Stimulated activated naive CD4-positive, alpha-beta T cell treated with Interleukin-2 at 50 U/mL for 16 hours (primary cell): ENCODE measurements at regions not wholly inside any gene's neighbourhood (a gene's known extent, or its start where the extent isn't known, plus 50 kb on each side); places are given as distances from the start of the nearest gene placed in this dataset.
"Not testable (repeated sequence)": the region's sequence is repeated elsewhere in the genome, so short reads cannot be mapped to it uniquely, and the experiment has no call there.

ENCODE experiments used
- DNase-seq: peaks from one replicate; lab custom pipeline; 2025; lab: John Stamatoyannopoulos, UW

- DNase-seq = no peak
These were observed 501.0 kb upstream of the CDH11 start for GRCh38 chr16:65622871-65623270.

- no peak for DNase-seq
These were observed 500.3 kb upstream of the CDH11 start for GRCh38 chr16:65622151-65622550.

GRCh38 chr16:65621640-65622039 lies 499.8 kb upstream of the CDH11 start:
- DNase-seq = no peak

DNA sequence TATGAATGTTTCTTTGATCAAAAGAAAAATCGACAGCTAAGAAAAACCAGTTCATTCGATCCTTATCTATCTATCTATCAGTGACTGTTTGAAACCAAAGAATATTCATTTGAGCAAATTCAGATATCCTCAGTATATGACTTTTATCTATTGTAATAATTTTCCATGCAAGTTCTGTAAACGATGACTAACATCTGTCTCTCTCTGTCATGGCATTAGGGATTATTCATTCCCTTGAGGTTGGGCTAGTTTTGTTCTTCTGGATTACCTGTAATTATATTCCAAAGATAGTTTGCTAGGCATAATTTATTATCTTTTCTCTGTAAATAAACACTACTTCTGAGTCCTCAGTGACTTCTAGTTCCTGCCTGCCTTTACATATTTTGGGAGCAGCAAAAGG lies 497.7 kb upstream of the CDH11 start:
- no peak for DNase-seq

GRCh38 chr16:65618931-65619330 lies 497.1 kb upstream of the CDH11 start:
- no peak for DNase-seq

- DNase-seq = no peak
These were observed 496.5 kb upstream of the CDH11 start for GRCh38 chr16:65618333-65618732.

DNA sequence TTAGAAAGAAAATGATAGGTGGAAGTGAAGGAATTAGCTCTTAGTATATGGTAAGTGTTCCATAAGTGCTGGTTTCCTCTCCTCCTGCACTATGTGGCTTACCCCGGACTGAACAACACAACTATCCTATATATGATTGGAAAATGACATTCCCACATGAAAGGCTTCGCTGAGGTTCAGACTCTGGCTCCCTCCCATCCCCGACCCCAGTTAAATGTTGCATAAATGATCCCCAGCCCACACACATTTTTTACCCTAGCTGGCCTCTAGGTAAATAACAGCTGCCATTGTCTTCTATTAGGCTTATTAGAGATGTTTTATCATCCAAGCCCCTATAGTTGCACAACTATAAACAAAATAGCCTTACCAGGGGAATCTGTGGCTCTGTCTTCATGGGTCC lies 495.6 kb upstream of the CDH11 start:
- no peak for DNase-seq

- DNase-seq = no peak
These were observed 486.6 kb upstream of the CDH11 start for GRCh38 chr16:65608455-65608854.

- DNase-seq = no peak
These were observed 482.9 kb upstream of the CDH11 start for GRCh38 chr16:65604771-65605170.

- no peak for DNase-seq
These were observed 479.9 kb upstream of the CDH11 start for GRCh38 chr16:65601781-65602180.

DNA sequence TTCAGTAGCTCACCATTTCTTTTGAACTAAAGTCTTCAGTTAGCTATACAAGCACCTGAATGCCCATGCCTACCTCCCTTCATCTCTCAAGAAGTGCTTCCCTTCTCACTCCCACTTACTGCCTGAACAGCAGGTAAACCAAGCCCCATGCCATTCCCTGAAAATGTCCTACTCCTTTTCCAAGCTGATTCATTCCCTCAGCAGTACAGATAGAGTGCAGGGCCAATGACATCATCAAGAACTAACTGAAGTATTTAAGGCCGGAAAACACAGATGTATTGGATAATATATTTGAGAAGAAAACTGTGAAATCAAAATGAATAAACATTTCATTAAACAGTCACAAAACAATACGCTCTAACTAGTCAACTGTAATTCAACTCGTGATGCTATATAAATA lies 478.8 kb upstream of the CDH11 start:
- DNase-seq = no peak

DNA sequence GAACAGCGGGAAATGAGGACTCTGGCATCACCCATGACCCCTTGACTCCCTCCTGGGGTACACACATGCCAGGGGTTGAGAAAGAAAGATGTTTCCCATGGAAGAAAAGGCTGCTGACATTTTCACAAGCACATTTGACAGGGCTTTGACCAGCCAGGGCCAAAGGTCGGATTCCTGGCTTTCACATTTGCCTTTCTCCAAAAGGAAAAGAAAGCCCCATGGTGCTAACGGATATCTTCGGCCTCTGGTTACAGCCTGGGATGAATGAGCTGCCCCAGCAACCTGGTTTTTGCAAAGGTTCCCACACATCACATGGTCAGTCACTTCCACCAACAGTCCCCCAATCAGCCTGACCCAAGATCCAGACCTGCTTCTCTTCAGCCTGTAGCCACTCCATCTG lies 478.2 kb upstream of the CDH11 start:
- no peak for DNase-seq

DNA sequence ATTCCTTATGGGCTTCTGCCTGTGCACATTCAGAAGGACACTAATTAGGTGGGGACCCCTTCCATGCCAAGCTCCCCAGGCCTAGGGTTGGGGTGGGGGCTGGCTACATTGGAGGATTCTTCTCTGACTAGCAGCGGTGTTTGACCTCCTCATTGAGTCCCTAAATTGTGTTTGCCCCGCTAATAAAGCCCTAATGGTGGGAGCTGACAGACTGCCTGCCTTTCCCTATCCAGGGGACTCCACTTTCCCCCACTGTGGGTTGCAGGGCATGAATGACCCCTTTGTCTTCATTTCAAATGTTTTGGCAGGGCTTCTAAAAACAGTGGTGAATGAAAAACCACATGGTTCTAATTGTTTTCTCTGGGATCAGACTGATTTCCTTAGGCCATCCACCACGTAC lies 476.8 kb upstream of the CDH11 start:
- DNase-seq = no peak

DNA sequence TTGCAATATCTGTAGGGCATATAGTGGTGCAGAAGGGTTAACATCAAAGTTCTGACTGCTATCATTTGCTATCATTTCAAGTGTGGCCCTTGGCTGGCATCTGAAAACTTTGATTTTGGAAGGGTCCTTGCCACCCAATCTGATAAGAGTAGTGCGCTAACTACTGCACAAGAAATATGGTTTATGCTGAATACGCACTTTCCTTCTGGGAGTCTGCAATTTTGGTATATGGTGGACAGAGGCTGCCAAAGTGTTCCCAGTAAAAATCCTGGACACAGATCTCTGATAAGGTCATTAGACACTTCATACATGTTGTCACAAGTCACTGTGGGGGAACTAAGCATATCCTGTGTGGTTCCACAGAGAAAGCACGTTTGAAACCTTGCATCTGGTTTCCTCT lies 461.6 kb upstream of the CDH11 start:
- DNase-seq = no peak

- no peak for DNase-seq
These were observed 457.2 kb upstream of the CDH11 start for GRCh38 chr16:65579050-65579449.

DNA sequence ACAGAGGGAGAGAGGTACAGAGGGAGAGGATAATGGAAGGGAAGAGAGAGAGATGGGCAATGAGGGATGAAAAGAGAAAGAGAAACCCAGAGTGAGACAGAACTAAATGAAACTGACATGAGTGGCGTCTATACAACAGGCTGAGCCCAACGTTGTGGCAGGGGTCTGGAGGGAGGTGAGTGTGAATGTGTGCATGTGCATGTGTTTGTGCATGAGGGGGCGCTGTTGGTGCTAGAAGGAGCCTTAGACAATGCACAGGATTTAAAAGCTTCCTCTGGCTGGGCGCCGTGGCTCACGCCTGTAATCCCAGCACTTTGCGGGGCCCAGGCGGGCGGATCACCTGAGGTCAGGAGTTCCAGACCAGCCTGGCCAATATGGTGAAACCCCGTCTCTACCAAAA lies 454.8 kb upstream of the CDH11 start:
- no peak for DNase-seq

GRCh38 chr16:65576139-65576538 lies 454.3 kb upstream of the CDH11 start:
- no peak for DNase-seq

DNA sequence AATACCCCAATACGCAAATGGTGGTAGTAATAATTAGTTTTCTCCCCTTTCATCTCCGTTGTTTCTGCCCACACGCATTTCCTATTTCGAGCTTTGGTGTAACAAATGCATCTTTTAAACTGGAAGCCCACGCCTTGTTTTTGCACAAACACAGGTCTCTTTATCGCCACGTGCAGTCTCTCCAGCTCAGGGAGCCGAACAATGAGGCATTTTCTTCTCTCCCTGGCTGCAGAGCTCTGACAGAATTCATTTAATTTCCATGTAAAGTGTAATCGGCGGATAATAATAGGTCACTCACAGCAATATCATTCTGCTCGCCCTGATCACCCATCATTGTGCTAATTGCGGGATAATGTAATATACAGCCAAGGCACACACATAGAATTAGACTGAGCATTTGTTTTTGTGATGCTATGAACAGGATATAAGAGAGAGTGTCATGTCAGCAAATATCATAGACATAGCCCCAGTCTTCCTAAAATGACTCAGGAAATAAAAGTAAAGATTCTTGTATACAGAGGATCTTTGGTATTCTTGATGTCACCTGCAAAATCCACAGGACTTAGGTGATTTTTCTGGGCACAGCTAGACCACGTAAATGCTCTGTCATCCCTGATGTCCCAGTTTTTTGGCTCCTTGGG lies 452.6 kb upstream of the CDH11 start:
- no peak for DNase-seq

- DNase-seq = no peak
These were observed 450.3 kb upstream of the CDH11 start for GRCh38 chr16:65572156-65572555.

DNA sequence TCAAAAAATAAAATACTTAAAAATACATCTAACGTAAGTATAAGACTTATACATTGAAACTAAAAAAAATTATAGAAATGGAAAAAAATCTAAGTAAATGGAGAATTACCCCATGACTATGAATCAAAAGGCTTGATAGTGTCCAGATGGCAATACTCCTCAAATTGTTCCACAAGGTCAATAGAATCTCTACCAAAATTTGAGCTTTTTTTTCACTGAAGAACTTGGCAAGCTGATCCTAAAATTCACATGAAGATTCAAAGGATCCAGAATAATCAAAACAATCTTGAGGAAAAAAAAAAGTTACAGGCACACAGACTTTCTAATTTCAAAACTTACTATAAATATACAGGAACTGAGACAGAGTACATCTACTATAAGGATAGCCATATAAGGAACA lies 448.4 kb upstream of the CDH11 start:
- no peak for DNase-seq

GRCh38 chr16:65559846-65560245 lies 438.0 kb upstream of the CDH11 start:
- DNase-seq = no peak

GRCh38 chr16:65549689-65550088 lies 427.8 kb upstream of the CDH11 start:
- not testable (repeated sequence) for DNase-seq

- DNase-seq = no peak
These were observed 426.6 kb upstream of the CDH11 start for GRCh38 chr16:65548470-65548869.

- DNase-seq = no peak
These were observed 426.0 kb upstream of the CDH11 start for GRCh38 chr16:65547772-65548446.
